ENCODE measurements at regions not wholly inside any gene's neighbourhood (a gene's known extent, or its start where the extent isn't known, plus 50 kb on each side); places are given as distances from the start of the nearest gene placed in this dataset.
"Not testable (repeated sequence)": the region's sequence is repeated elsewhere in the genome, so short reads cannot be mapped to it uniquely, and the experiment has no call there.

GRCh38 chr7:145350334-145350733 lies 514.5 kb upstream of the TPK1 start:
- ChIA-PET POLR2A (no interaction called here), CTCF (no interaction called here)
- DNase-seq (ENCODE audit: low read depth, low spot score) (no peak), FAIRE-seq (no peak)
- no peak overlapping the region for H2AFZ ChIP-seq (ENCODE audit: low read depth, low read length)
- H3K4me1 ChIP-seq (ENCODE audit: control insufficient read depth, extremely low read depth, insufficient read depth, low read length) = no peaks in the 10 kb centered on the region
- no peak overlapping the region for H3K27ac ChIP-seq (ENCODE audit: insufficient read depth, low read depth, low read length)
- H3K79me2 ChIP-seq (ENCODE audit: control insufficient read depth, insufficient read depth, low read length) = no peaks in the 10 kb centered on the region
- no peak overlapping the region for H3K9ac ChIP-seq (replicated peaks; ENCODE audit: extremely low read depth, insufficient read depth, low read length)
- intact Hi-C loops (cut with micrococcal nuclease) (no loop called here), dilution Hi-C loops (cut with MboI; ENCODE audit: extremely low pct_ligation_motif_present, low sequenced_read_pairs) (no loop called here)
- H3K9me3 ChIP-seq (replicated peaks; ENCODE audit: control insufficient read depth, insufficient read depth, low read length) = peaks cover 2% of the 10 kb centered on the region
- no peak for TF ChIP-seq POLR2A (IDR thresholded peaks at IDR 0.05; ENCODE audit: low read depth, low read length)
- no peak for TF ChIP-seq MYC (IDR thresholded peaks at IDR 0.05; ENCODE audit: low read depth, low read length)
- no peak for TF ChIP-seq FOS (IDR thresholded peaks at IDR 0.05; ENCODE audit: borderline replicate concordance, insufficient read depth, low read length)
- TF ChIP-seq CTCF (IDR thresholded peaks at IDR 0.05; ENCODE audit: extremely low read depth in 1 of 2, insufficient read depth in 1 of 2, low read depth in 1 of 2, low read length in 2 of 2) = no peak
- TF ChIP-seq MAX (IDR thresholded peaks at IDR 0.05; ENCODE audit: insufficient read depth, insufficient read length) = no peak
- TF ChIP-seq JUN (IDR thresholded peaks at IDR 0.05; ENCODE audit: borderline replicate concordance, insufficient read depth, insufficient read length, low read depth) = no peak
- TF ChIP-seq GATA2 (IDR thresholded peaks at IDR 0.05; ENCODE audit: insufficient read depth, insufficient read length, low read depth, low read length) = no peak
- TF ChIP-seq POLR2AphosphoS5 (IDR thresholded peaks at IDR 0.05; ENCODE audit: insufficient read depth, low read depth, low read length) = no peak
- no peak for TF ChIP-seq EZH2 (IDR thresholded peaks at IDR 0.05; ENCODE audit: borderline replicate concordance, low read depth, low read length, severe bottlenecking)
- no peaks in the 10 kb centered on the region for H3K36me3 ChIP-seq (ENCODE audit: control insufficient read depth in 2 of 2, extremely low read depth in 1 of 2, insufficient read depth in 2 of 2, low read length in 2 of 2)
- BruUV-seq (replicated peaks) = no TSS peak
- H3K4me2 ChIP-seq (ENCODE audit: insufficient read depth, low read length) = no peak overlapping the region
- no peaks in the 10 kb centered on the region for H3K27me3 ChIP-seq (ENCODE audit: control insufficient read depth in 2 of 2, insufficient read depth in 2 of 2, low read length in 2 of 2)
- H4K20me1 ChIP-seq (replicated peaks; ENCODE audit: control insufficient read depth, extremely low read depth, insufficient read depth, low read length) = no peaks in the 10 kb centered on the region
- H3K9me1 ChIP-seq (replicated peaks; ENCODE audit: control insufficient read depth, extremely low read depth, insufficient read depth, low read length) = no peaks in the 10 kb centered on the region
- H3K4me3 ChIP-seq (replicated peaks in 1 of 3; ENCODE audit: insufficient read depth in 1 of 3, low read depth in 1 of 3, low read length in 3 of 3) = no peak overlapping the region

- H3K4me2 ChIP-seq (ENCODE audit: insufficient read depth, low read length); dilution Hi-C loops (cut with MboI; ENCODE audit: extremely low pct_ligation_motif_present, low sequenced_read_pairs); H3K27ac ChIP-seq (ENCODE audit: insufficient read depth, low read depth, low read length); CTCF ChIA-PET; H3K27me3 ChIP-seq (ENCODE audit: control insufficient read depth in 2 of 2, insufficient read depth in 2 of 2, low read length in 2 of 2); H3K4me3 ChIP-seq (replicated peaks in 1 of 3; ENCODE audit: insufficient read depth in 1 of 3, low read depth in 1 of 3, low read length in 3 of 3); H4K20me1 ChIP-seq (replicated peaks; ENCODE audit: control insufficient read depth, extremely low read depth, insufficient read depth, low read length); H3K4me1 ChIP-seq (ENCODE audit: control insufficient read depth, extremely low read depth, insufficient read depth, low read length); FAIRE-seq; H3K9ac ChIP-seq (replicated peaks; ENCODE audit: extremely low read depth, insufficient read depth, low read length); BruUV-seq (replicated peaks); POLR2A ChIA-PET; H3K9me3 ChIP-seq (replicated peaks; ENCODE audit: control insufficient read depth, insufficient read depth, low read length); H3K36me3 ChIP-seq (ENCODE audit: control insufficient read depth in 2 of 2, extremely low read depth in 1 of 2, insufficient read depth in 2 of 2, low read length in 2 of 2); DNase-seq (ENCODE audit: low read depth, low spot score); intact Hi-C loops (cut with micrococcal nuclease); H3K79me2 ChIP-seq (ENCODE audit: control insufficient read depth, insufficient read depth, low read length); H2AFZ ChIP-seq (ENCODE audit: low read depth, low read length); H3K9me1 ChIP-seq (replicated peaks; ENCODE audit: control insufficient read depth, extremely low read depth, insufficient read depth, low read length): not testable (repeated sequence)
These were observed 513.6 kb upstream of the TPK1 start for GRCh38 chr7:145349452-145349851.

Measured in endothelial cell of umbilical vein (primary cell).